ENCODE measurements at regions not wholly inside any gene's neighbourhood (a gene's known extent, or its start where the extent isn't known, plus 50 kb on each side); places are given as distances from the start of the nearest gene placed in this dataset.

DNA sequence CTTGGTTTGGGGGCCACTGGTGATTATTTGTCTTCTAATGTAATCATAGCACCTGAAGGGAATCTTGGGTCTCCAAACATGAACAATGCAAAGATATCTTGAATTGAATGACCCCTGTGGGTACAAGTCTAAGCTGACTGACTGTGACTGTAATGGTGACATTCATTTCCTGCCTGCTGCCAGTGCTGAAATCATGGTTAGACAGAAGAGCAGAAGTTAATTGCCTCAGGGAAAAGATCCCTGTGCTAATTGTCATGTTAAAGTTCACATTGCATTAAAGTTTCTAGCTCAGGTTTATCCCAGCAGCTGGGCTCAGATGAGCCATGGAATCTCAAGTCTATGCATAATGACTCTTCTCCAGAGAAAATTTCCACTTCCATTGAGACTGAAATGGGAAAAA is 772.0 kb downstream of the ETS1 start:
- no peaks in the 10 kb centered on the region for H3K4me1 ChIP-seq (ENCODE audit: control insufficient read depth in 3 of 3, insufficient read depth in 3 of 3, low read length in 3 of 3)
- no peaks in the 10 kb centered on the region for H3K36me3 ChIP-seq (ENCODE audit: control insufficient read depth in 3 of 3, insufficient read depth in 3 of 3, low read length in 3 of 3)
- no peaks in the 10 kb centered on the region for H3K27me3 ChIP-seq (ENCODE audit: control insufficient read depth in 3 of 3, insufficient read depth in 3 of 3, low read length in 3 of 3)
- H3K9me3 ChIP-seq (ENCODE audit: control insufficient read depth in 3 of 3, low read length in 3 of 3), result no peaks in the 10 kb centered on the region
- no peak overlapping the region for H3K4me3 ChIP-seq (ENCODE audit: low read length in 3 of 3)
- H3K9ac ChIP-seq (ENCODE audit: low read depth in 1 of 3, low read length in 3 of 3), result no peak overlapping the region
- no peak overlapping the region for H3K27ac ChIP-seq (ENCODE audit: low read depth, low read length)

DNA sequence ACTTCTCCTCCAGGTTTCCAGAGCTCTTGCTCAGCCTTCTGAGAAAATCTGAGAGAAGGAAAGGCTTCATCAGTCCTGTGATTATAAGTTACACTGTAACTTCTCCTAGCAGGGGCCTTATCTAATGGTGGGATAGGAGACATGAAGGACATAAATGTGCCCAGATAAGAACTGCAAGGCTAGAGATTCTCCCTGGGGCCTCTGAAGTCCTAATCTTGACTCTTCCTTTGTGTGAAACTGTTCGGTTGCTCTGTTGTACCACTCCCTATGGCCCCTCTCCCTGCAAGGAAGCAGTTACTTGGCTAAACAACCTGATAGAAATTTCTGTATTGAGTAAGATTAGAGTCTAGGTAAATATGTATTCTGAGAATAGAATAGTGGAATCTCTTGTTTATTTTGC is 780.9 kb downstream of the ETS1 start:
- Histone ChIP-seq H3K4me3 (ENCODE audit: low read length in 3 of 3) (no peak overlapping the region), H3K27me3 (ENCODE audit: control insufficient read depth in 3 of 3, insufficient read depth in 3 of 3, low read length in 3 of 3) (no peaks in the 10 kb centered on the region), H3K4me1 (ENCODE audit: control insufficient read depth in 3 of 3, insufficient read depth in 3 of 3, low read length in 3 of 3) (no peaks in the 10 kb centered on the region), H3K9me3 (ENCODE audit: control insufficient read depth in 3 of 3, low read length in 3 of 3) (no peaks in the 10 kb centered on the region), H3K36me3 (ENCODE audit: control insufficient read depth in 3 of 3, insufficient read depth in 3 of 3, low read length in 3 of 3) (no peaks in the 10 kb centered on the region), H3K27ac (ENCODE audit: low read depth, low read length) (no peak overlapping the region), H3K9ac (ENCODE audit: low read depth in 1 of 3, low read length in 3 of 3) (no peak overlapping the region)

DNA sequence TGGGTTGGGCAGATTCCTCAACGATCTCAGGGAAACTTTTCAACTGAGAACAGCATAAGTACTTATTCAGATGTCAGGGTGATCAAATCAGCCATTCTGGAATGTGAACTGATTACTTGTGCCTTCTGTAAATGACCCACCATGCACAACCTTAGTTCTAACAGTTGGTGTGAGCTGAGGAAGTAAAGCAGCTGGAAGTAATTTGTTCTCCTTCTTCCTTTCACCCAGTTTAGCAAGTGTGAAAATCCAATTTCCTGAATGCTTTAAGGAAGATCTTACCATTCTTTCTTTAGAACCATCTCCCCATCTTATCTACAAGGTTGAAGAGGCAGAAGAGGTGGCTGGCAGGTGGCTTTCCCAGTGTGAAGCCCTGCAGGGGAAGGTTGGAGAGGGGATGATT is 781.6 kb downstream of the ETS1 start:
- no peaks in the 10 kb centered on the region for H3K9me3 ChIP-seq (ENCODE audit: control insufficient read depth in 3 of 3, low read length in 3 of 3)
- H3K27ac ChIP-seq (ENCODE audit: low read depth, low read length), result no peak overlapping the region
- H3K36me3 ChIP-seq (ENCODE audit: control insufficient read depth in 3 of 3, insufficient read depth in 3 of 3, low read length in 3 of 3), result no peaks in the 10 kb centered on the region
- H3K27me3 ChIP-seq (ENCODE audit: control insufficient read depth in 3 of 3, insufficient read depth in 3 of 3, low read length in 3 of 3), result no peaks in the 10 kb centered on the region
- H3K9ac ChIP-seq (ENCODE audit: low read depth in 1 of 3, low read length in 3 of 3), result no peak overlapping the region
- no peaks in the 10 kb centered on the region for H3K4me1 ChIP-seq (ENCODE audit: control insufficient read depth in 3 of 3, insufficient read depth in 3 of 3, low read length in 3 of 3)
- H3K4me3 ChIP-seq (ENCODE audit: low read length in 3 of 3), result no peak overlapping the region

GRCh38 chr11:127804747-127805400 is 782.5 kb downstream of the ETS1 start:
- no peaks in the 10 kb centered on the region for H3K4me1 ChIP-seq (ENCODE audit: control insufficient read depth in 3 of 3, insufficient read depth in 3 of 3, low read length in 3 of 3)
- H3K27ac ChIP-seq (ENCODE audit: low read depth, low read length), result no peak overlapping the region
- no peaks in the 10 kb centered on the region for H3K27me3 ChIP-seq (ENCODE audit: control insufficient read depth in 3 of 3, insufficient read depth in 3 of 3, low read length in 3 of 3)

GRCh38 chr11:127803755-127804154 is 783.6 kb downstream of the ETS1 start:
- Histone ChIP-seq H3K36me3 (ENCODE audit: control insufficient read depth in 3 of 3, insufficient read depth in 3 of 3, low read length in 3 of 3) (no peaks in the 10 kb centered on the region), H3K27me3 (ENCODE audit: control insufficient read depth in 3 of 3, insufficient read depth in 3 of 3, low read length in 3 of 3) (no peaks in the 10 kb centered on the region), H3K4me3 (ENCODE audit: low read length in 3 of 3) (no peak overlapping the region), H3K4me1 (ENCODE audit: control insufficient read depth in 3 of 3, insufficient read depth in 3 of 3, low read length in 3 of 3) (no peaks in the 10 kb centered on the region), H3K27ac (ENCODE audit: low read depth, low read length) (no peak overlapping the region), H3K9me3 (ENCODE audit: control insufficient read depth in 3 of 3, low read length in 3 of 3) (no peaks in the 10 kb centered on the region), H3K9ac (ENCODE audit: low read depth in 1 of 3, low read length in 3 of 3) (no peak overlapping the region)

More at GRCh38 chr11:127804747-127805400, 782.5 kb downstream of the ETS1 start:
- H3K36me3 ChIP-seq (ENCODE audit: control insufficient read depth in 3 of 3, insufficient read depth in 3 of 3, low read length in 3 of 3), result no peaks in the 10 kb centered on the region
- no peaks in the 10 kb centered on the region for H3K9me3 ChIP-seq (ENCODE audit: control insufficient read depth in 3 of 3, low read length in 3 of 3)
- H3K9ac ChIP-seq (ENCODE audit: low read depth in 1 of 3, low read length in 3 of 3), result no peak overlapping the region
- no peak overlapping the region for H3K4me3 ChIP-seq (ENCODE audit: low read length in 3 of 3)

DNA sequence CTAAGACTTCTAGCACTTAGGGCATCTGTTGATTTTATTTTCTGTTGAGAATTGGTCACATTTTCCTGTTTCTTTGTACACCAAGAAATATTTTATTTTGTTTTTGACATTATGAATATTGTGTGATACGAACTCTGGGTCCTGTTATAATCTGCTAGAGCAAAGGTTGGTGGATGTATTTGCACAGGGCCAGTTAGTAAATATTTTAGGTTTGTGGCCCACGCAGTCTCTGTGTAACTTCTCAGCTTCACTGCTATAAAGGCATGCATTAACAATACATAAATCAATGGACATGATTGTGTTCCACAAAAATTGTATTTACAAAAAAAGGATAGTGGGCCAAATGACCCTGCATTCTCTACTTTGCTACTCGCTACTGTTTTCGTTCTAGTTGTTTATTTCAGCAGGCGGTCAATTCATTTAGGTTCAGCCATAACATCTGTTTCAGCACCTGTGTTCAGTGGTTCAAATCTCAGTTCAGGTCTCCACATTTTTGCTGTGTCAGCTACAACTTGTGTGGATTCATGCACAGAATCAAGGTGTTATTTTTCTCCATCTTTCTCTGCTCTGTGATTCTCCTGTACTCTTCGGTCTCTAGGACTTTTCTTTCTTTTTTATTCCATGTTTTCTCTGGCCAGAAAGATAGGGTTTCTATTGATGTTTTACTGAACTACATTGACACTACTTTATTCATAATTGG is 786.2 kb downstream of the ETS1 start:
- H3K4me1 ChIP-seq (ENCODE audit: control insufficient read depth in 3 of 3, insufficient read depth in 3 of 3, low read length in 3 of 3), result no peaks in the 10 kb centered on the region
- H3K9me3 ChIP-seq (ENCODE audit: control insufficient read depth in 3 of 3, low read length in 3 of 3), result no peaks in the 10 kb centered on the region
- H3K27ac ChIP-seq (ENCODE audit: low read depth, low read length), result no peak overlapping the region
- no peaks in the 10 kb centered on the region for H3K36me3 ChIP-seq (ENCODE audit: control insufficient read depth in 3 of 3, insufficient read depth in 3 of 3, low read length in 3 of 3)
- no peaks in the 10 kb centered on the region for H3K27me3 ChIP-seq (ENCODE audit: control insufficient read depth in 3 of 3, insufficient read depth in 3 of 3, low read length in 3 of 3)
- no peak overlapping the region for H3K4me3 ChIP-seq (ENCODE audit: low read length in 3 of 3)
- H3K9ac ChIP-seq (ENCODE audit: low read depth in 1 of 3, low read length in 3 of 3), result no peak overlapping the region

DNA sequence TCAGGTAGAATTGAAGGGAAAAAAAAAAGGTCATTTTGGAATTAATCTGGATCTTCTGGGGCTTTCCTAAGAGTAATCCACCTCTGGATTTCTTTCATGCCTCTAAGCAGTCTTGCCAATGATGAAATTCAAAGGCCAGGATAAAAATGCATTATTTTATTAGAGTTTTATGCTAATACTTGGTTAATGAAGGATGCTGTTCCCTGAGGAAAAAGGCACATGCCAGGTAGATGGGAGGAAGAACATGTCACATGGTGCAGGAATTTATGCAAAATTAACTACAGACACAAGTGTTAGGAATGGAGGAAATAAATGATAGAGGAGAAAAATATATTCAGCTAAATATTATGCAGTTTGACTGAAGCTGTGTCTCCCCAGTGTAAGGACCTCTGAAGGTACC is 792.0 kb downstream of the ETS1 start:
- no peaks in the 10 kb centered on the region for H3K36me3 ChIP-seq (ENCODE audit: control insufficient read depth in 3 of 3, insufficient read depth in 3 of 3, low read length in 3 of 3)

GRCh38 chr11:127791844-127792243 is 791.3 kb upstream of the KIRREL3 start:
- no peaks in the 10 kb centered on the region for H3K36me3 ChIP-seq (ENCODE audit: control insufficient read depth in 3 of 3, insufficient read depth in 3 of 3, low read length in 3 of 3)
- no peak overlapping the region for H3K9ac ChIP-seq (ENCODE audit: low read depth in 1 of 3, low read length in 3 of 3)
- H3K4me3 ChIP-seq (ENCODE audit: low read length in 3 of 3), result no peak overlapping the region
- H3K27me3 ChIP-seq (ENCODE audit: control insufficient read depth in 3 of 3, insufficient read depth in 3 of 3, low read length in 3 of 3), result no peaks in the 10 kb centered on the region
- no peak overlapping the region for H3K27ac ChIP-seq (ENCODE audit: low read depth, low read length)
- H3K9me3 ChIP-seq (ENCODE audit: control insufficient read depth in 3 of 3, low read length in 3 of 3), result no peaks in the 10 kb centered on the region
- no peaks in the 10 kb centered on the region for H3K4me1 ChIP-seq (ENCODE audit: control insufficient read depth in 3 of 3, insufficient read depth in 3 of 3, low read length in 3 of 3)

More for the DNA sequence above, 792.0 kb downstream of the ETS1 start:
- Histone ChIP-seq H3K4me3 (ENCODE audit: low read length in 3 of 3) (no peak overlapping the region), H3K9me3 (ENCODE audit: control insufficient read depth in 3 of 3, low read length in 3 of 3) (no peaks in the 10 kb centered on the region), H3K27ac (ENCODE audit: low read depth, low read length) (no peak overlapping the region), H3K9ac (ENCODE audit: low read depth in 1 of 3, low read length in 3 of 3) (no peak overlapping the region), H3K27me3 (ENCODE audit: control insufficient read depth in 3 of 3, insufficient read depth in 3 of 3, low read length in 3 of 3) (no peaks in the 10 kb centered on the region), H3K4me1 (ENCODE audit: control insufficient read depth in 3 of 3, insufficient read depth in 3 of 3, low read length in 3 of 3) (no peaks in the 10 kb centered on the region)

DNA sequence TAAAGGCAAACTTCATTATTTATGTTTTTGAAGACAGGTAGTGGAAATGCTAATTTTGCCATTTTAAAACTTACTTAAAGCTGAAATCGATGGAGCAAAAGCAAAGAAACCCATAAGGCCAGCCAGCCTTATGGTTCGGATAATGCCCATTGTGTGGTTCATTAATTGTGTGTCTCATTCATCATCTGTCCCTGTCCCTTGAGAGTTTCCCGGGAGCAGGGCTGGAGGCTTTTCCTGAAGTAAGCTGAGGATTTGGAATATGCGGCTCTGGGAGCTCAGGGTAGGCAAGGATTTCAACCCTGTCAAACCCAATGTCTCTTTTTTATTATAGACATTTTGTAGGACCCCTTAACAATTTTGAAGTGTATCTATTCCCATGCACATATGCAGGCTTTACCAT is 790.0 kb upstream of the KIRREL3 start:
- H3K36me3 ChIP-seq (ENCODE audit: control insufficient read depth in 3 of 3, insufficient read depth in 3 of 3, low read length in 3 of 3), result no peaks in the 10 kb centered on the region
- no peaks in the 10 kb centered on the region for H3K27me3 ChIP-seq (ENCODE audit: control insufficient read depth in 3 of 3, insufficient read depth in 3 of 3, low read length in 3 of 3)
- H3K4me3 ChIP-seq (ENCODE audit: low read length in 3 of 3), result no peak overlapping the region
- no peaks in the 10 kb centered on the region for H3K4me1 ChIP-seq (ENCODE audit: control insufficient read depth in 3 of 3, insufficient read depth in 3 of 3, low read length in 3 of 3)
- H3K9ac ChIP-seq (ENCODE audit: low read depth in 1 of 3, low read length in 3 of 3), result no peak overlapping the region
- no peaks in the 10 kb centered on the region for H3K9me3 ChIP-seq (ENCODE audit: control insufficient read depth in 3 of 3, low read length in 3 of 3)
- no peak overlapping the region for H3K27ac ChIP-seq (ENCODE audit: low read depth, low read length)

GRCh38 chr11:127789927-127790326 is 789.4 kb upstream of the KIRREL3 start:
- Histone ChIP-seq H3K27ac (ENCODE audit: low read depth, low read length) (no peak overlapping the region), H3K27me3 (ENCODE audit: control insufficient read depth in 3 of 3, insufficient read depth in 3 of 3, low read length in 3 of 3) (no peaks in the 10 kb centered on the region), H3K9ac (ENCODE audit: low read depth in 1 of 3, low read length in 3 of 3) (no peak overlapping the region), H3K4me3 (ENCODE audit: low read length in 3 of 3) (no peak overlapping the region), H3K36me3 (ENCODE audit: control insufficient read depth in 3 of 3, insufficient read depth in 3 of 3, low read length in 3 of 3) (no peaks in the 10 kb centered on the region), H3K4me1 (ENCODE audit: control insufficient read depth in 3 of 3, insufficient read depth in 3 of 3, low read length in 3 of 3) (no peaks in the 10 kb centered on the region), H3K9me3 (ENCODE audit: control insufficient read depth in 3 of 3, low read length in 3 of 3) (no peaks in the 10 kb centered on the region)
